Ascending aorta (tissue), 2 donors: ENCODE measurements at regions not wholly inside any gene's neighbourhood (a gene's known extent, or its start where the extent isn't known, plus 50 kb on each side); places are given as distances from the start of the nearest gene placed in this dataset.

Source experiments
- DNase-seq, 2 donors: peaks; one replicate each; pipeline ENCODE4 v3.0.0-alpha.2; 2019; ENCODE audit warnings: low spot score in 2 of 2
- H3K27ac ChIP-seq, 2 donors: fragments of 200-600 bp; sonication (generic); one replicate each; pipeline ENCODE4 v1.5.1; 2016 to 2017; ENCODE audit warnings: mild to moderate bottlenecking in 1 of 2
- H3K27me3 ChIP-seq: fragments of 200-600 bp; sonication (generic); one replicate; pipeline ENCODE4 v1.5.1; 2017
- H3K36me3 ChIP-seq, 2 donors: fragments of 200-600 bp; sonication (generic); one replicate each; pipeline ENCODE4 v1.5.1; 2016
- H3K4me1 ChIP-seq, 2 donors: fragments of 200-600 bp; sonication (generic); one replicate each; pipeline ENCODE4 v1.5.1; 2016 to 2017; ENCODE audit warnings: mild to moderate bottlenecking in 1 of 2
- H3K4me3 ChIP-seq, 2 donors: fragments of 200-600 bp; sonication (generic); one replicate each; pipeline ENCODE4 v1.5.1; 2016 to 2017; ENCODE audit warnings: mild to moderate bottlenecking in 1 of 2
- H3K9me3 ChIP-seq, 2 donors: fragments of 200-600 bp; sonication (generic); one replicate each; pipeline ENCODE4 v1.5.1; 2016
- intact Hi-C: fragments of 100-400 bp; cut with DNase I; formaldehyde crosslinking; loops from one replicate; pipeline ENCODE4 v1.15.1; 2023
- TF ChIP-seq, protein P1 (sequence below), 3 experiments: fragments of 200-600 bp in 2 of 3; fragments of 450-650 bp in 1 of 3; sonication (generic) in 2 of 3; IDR thresholded peaks; one replicate each; pipeline ENCODE4 v1.5.1; 2016 to 2019; ENCODE audit warnings: antibody characterized with exemption in 3 of 3, mild to moderate bottlenecking in 1 of 3, moderate library complexity in 1 of 3

DNA sequence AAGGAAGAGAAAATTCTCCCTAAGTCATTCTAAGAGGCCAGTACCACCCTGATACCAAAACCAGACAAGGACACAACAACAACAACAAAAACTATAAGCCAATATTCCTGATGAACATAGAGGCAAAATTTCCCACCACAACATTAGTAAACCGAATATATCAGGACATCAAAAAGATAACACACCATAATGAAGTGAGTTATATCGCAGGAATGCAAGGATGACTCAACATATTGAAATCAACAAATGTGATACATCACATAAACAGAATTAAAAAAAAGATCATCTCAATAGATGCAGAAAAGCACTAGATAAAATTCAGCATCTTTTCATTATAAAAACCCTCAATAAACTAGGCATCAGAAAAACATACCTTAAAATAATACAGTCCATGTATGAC is 1844.4 kb upstream of the PCDH10 start:
- intact Hi-C loops: no loop called here
- Histone ChIP-seq H3K27ac (no peak overlapping the region), H3K4me1 (no peaks in the 10 kb centered on the region), H3K9me3 (no peaks in the 10 kb centered on the region), H3K4me3 (no peak overlapping the region), H3K27me3 (no peaks in the 10 kb centered on the region), H3K36me3 (no peaks in the 10 kb centered on the region)
- TF ChIP-seq, protein P1, sequence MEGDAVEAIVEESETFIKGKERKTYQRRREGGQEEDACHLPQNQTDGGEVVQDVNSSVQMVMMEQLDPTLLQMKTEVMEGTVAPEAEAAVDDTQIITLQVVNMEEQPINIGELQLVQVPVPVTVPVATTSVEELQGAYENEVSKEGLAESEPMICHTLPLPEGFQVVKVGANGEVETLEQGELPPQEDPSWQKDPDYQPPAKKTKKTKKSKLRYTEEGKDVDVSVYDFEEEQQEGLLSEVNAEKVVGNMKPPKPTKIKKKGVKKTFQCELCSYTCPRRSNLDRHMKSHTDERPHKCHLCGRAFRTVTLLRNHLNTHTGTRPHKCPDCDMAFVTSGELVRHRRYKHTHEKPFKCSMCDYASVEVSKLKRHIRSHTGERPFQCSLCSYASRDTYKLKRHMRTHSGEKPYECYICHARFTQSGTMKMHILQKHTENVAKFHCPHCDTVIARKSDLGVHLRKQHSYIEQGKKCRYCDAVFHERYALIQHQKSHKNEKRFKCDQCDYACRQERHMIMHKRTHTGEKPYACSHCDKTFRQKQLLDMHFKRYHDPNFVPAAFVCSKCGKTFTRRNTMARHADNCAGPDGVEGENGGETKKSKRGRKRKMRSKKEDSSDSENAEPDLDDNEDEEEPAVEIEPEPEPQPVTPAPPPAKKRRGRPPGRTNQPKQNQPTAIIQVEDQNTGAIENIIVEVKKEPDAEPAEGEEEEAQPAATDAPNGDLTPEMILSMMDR (IDR thresholded peaks at IDR 0.05): no peak
- no peak for DNase-seq

DNA sequence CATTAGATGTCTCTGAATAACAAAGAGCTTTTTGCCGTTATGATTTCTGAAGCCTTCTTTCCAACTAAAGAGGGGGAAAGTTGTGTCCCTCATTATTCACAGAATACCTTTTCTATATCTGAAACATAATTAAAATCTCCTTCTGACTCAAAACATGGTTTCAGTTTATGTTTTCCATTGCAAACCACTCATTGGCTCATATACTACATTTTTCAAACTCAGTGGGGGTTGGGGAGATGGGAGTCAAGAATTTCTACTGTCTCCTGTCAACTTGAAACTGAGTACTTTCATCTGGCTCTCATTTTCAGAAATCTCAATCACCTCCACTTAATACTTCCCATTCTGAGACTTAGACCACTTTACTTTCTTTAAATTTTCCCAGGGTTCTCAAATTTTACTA is 1839.5 kb upstream of the PCDH10 start:
- H3K36me3 ChIP-seq: no peaks in the 10 kb centered on the region
- TF ChIP-seq, protein P1 (IDR thresholded peaks at IDR 0.05): no peak
- intact Hi-C loops: no loop called here

DNA sequence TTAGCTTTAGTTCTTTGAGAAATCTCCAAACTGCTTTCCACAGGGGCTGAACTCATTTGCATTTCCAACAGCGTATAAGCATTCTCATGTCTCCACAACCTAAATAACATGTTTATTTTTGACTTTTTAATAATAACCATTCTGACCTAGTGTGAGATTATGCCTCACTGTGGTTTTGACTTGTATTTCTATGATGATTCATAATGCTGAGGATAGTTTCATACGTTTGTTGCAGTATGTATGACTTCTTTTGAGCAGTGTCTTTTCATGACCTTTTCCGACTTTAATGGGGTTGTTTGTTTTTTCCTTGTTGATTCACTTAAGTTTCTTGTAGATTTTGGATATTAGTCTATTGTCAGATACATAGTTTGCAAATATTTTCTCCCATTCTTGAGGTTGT is 1833.0 kb upstream of the PCDH10 start:
- intact Hi-C loops: no loop called here
- Histone ChIP-seq H3K4me1 (no peaks in the 10 kb centered on the region), H3K27ac (no peak overlapping the region), H3K4me3 (no peak overlapping the region), H3K27me3 (no peaks in the 10 kb centered on the region), H3K36me3 (no peaks in the 10 kb centered on the region), H3K9me3 (no peaks in the 10 kb centered on the region)
- TF ChIP-seq, protein P1 (IDR thresholded peaks at IDR 0.05): no peak
- no peak for DNase-seq

More for the DNA sequence above, 1839.5 kb upstream of the PCDH10 start:
- Histone ChIP-seq H3K27me3 (no peaks in the 10 kb centered on the region), H3K9me3 (no peaks in the 10 kb centered on the region), H3K4me1 (no peaks in the 10 kb centered on the region), H3K4me3 (no peak overlapping the region), H3K27ac (no peak overlapping the region)
- DNase-seq: no peak

DNA sequence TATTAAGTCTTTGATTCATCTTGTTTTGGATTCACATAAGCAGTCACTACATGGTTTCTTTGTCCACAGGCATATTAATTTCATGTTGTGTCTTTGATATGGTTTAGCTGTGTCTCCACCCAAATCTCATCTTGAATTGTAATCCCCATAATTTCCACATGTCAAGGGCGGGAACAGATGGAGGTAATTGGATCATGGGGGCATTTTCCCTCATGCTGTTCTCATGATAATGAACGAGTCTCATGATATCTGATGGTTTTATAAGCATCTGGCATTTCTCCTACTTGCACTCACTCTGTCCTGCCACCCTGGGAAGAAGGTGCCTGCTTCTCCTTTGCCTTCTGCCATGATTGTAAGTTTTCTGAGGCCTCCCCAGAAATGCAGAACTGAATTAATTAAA is 1811.2 kb upstream of the PCDH10 start:
- Histone ChIP-seq H3K4me1 (no peaks in the 10 kb centered on the region), H3K9me3 (no peaks in the 10 kb centered on the region), H3K27ac (no peak overlapping the region), H3K4me3 (no peak overlapping the region), H3K36me3 (no peaks in the 10 kb centered on the region), H3K27me3 (no peaks in the 10 kb centered on the region)
- intact Hi-C loops: no loop called here
- DNase-seq: no peak
- TF ChIP-seq, protein P1 (IDR thresholded peaks at IDR 0.05): no peak

DNA sequence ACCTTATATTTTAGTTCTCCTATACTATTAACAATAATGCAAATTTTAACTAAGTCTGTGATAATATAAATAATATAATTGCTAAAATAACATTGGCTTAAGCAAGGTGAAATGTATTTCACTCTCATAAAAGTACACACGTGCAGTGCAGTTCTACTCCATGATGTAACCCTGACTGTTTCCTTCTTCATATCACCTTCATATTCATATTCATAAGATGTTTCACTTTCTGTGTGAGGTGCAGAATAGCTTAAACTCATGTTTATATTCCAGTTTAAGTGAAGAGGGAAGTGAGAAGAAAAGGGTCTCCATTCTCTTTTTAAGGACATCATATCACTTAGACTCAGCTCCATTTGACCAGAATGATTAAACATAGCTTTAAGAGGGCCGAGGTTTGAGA is 1810.0 kb upstream of the PCDH10 start:
- H3K4me3 ChIP-seq: no peak overlapping the region
- no peaks in the 10 kb centered on the region for H3K4me1 ChIP-seq
- no peaks in the 10 kb centered on the region for H3K36me3 ChIP-seq
- no peak for DNase-seq
- intact Hi-C loops: no loop called here
- TF ChIP-seq, protein P1 (IDR thresholded peaks at IDR 0.05): no peak
- H3K27me3 ChIP-seq: no peaks in the 10 kb centered on the region
- H3K9me3 ChIP-seq: no peaks in the 10 kb centered on the region
- no peak overlapping the region for H3K27ac ChIP-seq

DNA sequence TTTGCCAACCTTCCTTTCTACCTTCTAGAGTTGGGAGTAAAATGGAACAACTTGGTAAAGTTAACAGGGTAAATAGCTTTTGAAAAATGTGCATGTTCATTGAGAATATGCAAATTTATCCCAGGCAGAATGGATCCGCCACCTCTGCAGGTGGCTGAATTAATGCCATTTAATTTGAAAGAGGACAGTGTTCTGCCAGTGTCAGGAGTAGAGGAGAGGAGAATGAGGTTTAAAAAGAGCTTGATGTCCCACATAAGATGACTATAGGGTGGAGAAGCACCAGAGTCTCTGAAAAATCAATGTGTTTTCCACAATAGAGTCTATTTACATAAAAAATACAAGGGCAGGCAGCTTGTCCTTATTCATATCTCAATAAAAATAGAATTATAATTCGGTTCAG is 1804.3 kb upstream of the PCDH10 start:
- no peaks in the 10 kb centered on the region for H3K27me3 ChIP-seq

More for the DNA sequence above, 1804.3 kb upstream of the PCDH10 start:
- TF ChIP-seq, protein P1 (IDR thresholded peaks at IDR 0.05): no peak
- no peaks in the 10 kb centered on the region for H3K4me1 ChIP-seq
- no peak for DNase-seq
- no peaks in the 10 kb centered on the region for H3K36me3 ChIP-seq
- no peaks in the 10 kb centered on the region for H3K9me3 ChIP-seq
- intact Hi-C loops: no loop called here
- H3K27ac ChIP-seq: no peak overlapping the region
- H3K4me3 ChIP-seq: no peak overlapping the region
